ENCODE measurements at regions not wholly inside any gene's neighbourhood (a gene's known extent, or its start where the extent isn't known, plus 50 kb on each side); places are given as distances from the start of the nearest gene placed in this dataset.

- CTCF ChIA-PET = interaction anchor here (0.7 kb wide), 1 partner anchor 25 kb away, joined by 3 read pairs; no protein-coding TSS in a partner anchor
- H3K36me3 Mint-ChIP-seq = no peaks in the 10 kb centered on the region
- no peak overlapping the region for H3K4me3 Mint-ChIP-seq
- no peaks in the 10 kb centered on the region for H3K9me3 Mint-ChIP-seq
- H3K27me3 Mint-ChIP-seq = peaks cover 4% of the 10 kb centered on the region
- no peaks in the 10 kb centered on the region for H3K4me1 Mint-ChIP-seq
- no peak for DNase-seq
- no peak overlapping the region for H3K27ac Mint-ChIP-seq
Observed at GRCh38 chr18:47510831-47511230, 259.4 kb upstream of the SKOR2 start.

- H3K9me3 Mint-ChIP-seq = no peaks in the 10 kb centered on the region
- H3K27ac Mint-ChIP-seq = no peak overlapping the region
- H3K27me3 Mint-ChIP-seq = peaks cover 4% of the 10 kb centered on the region
- H3K4me1 Mint-ChIP-seq = no peaks in the 10 kb centered on the region
- CTCF ChIA-PET = no interaction called here
- no peaks in the 10 kb centered on the region for H3K36me3 Mint-ChIP-seq
- DNase-seq = no peak
- H3K4me3 Mint-ChIP-seq = no peak overlapping the region
Observed at GRCh38 chr18:47507651-47508050, 256.2 kb upstream of the SKOR2 start.

GRCh38 chr18:47506897-47507296, 255.4 kb upstream of the SKOR2 start:
- H3K9me3 Mint-ChIP-seq = no peaks in the 10 kb centered on the region
- H3K4me1 Mint-ChIP-seq = no peaks in the 10 kb centered on the region
- no peak for DNase-seq
- H3K27me3 Mint-ChIP-seq = peaks cover 4% of the 10 kb centered on the region
- no peaks in the 10 kb centered on the region for H3K36me3 Mint-ChIP-seq
- CTCF ChIA-PET = interaction anchor here (0.8 kb wide), 1 partner anchor 41 kb away, joined by 3 read pairs; no protein-coding TSS in a partner anchor
- no peak overlapping the region for H3K4me3 Mint-ChIP-seq
- no peak overlapping the region for H3K27ac Mint-ChIP-seq

- no peak overlapping the region for H3K27ac Mint-ChIP-seq
- DNase-seq = no peak
- CTCF ChIA-PET = no interaction called here
- no peaks in the 10 kb centered on the region for H3K9me3 Mint-ChIP-seq
- no peaks in the 10 kb centered on the region for H3K4me1 Mint-ChIP-seq
- no peak overlapping the region for H3K4me3 Mint-ChIP-seq
- no peaks in the 10 kb centered on the region for H3K27me3 Mint-ChIP-seq
- no peaks in the 10 kb centered on the region for H3K36me3 Mint-ChIP-seq
Observed at GRCh38 chr18:47501946-47502345, 250.5 kb upstream of the SKOR2 start.

- H3K9me3 Mint-ChIP-seq = no peaks in the 10 kb centered on the region
- H3K4me3 Mint-ChIP-seq = no peak overlapping the region
- H3K36me3 Mint-ChIP-seq = no peaks in the 10 kb centered on the region
- H3K4me1 Mint-ChIP-seq = no peaks in the 10 kb centered on the region
- CTCF ChIA-PET = no interaction called here
- no peak overlapping the region for H3K27ac Mint-ChIP-seq
- DNase-seq = no peak
- no peaks in the 10 kb centered on the region for H3K27me3 Mint-ChIP-seq
Observed at GRCh38 chr18:47500930-47501329, 249.5 kb upstream of the SKOR2 start.

GRCh38 chr18:47492691-47493090, 241.2 kb upstream of the SKOR2 start:
- DNase-seq = no peak
- CTCF ChIA-PET = no interaction called here
- H3K4me3 Mint-ChIP-seq = no peak overlapping the region
- no peaks in the 10 kb centered on the region for H3K27me3 Mint-ChIP-seq
- no peaks in the 10 kb centered on the region for H3K4me1 Mint-ChIP-seq
- H3K27ac Mint-ChIP-seq = no peak overlapping the region
- H3K36me3 Mint-ChIP-seq = no peaks in the 10 kb centered on the region
- H3K9me3 Mint-ChIP-seq = no peaks in the 10 kb centered on the region

- no peaks in the 10 kb centered on the region for H3K4me1 Mint-ChIP-seq
- DNase-seq = no peak
- CTCF ChIA-PET = no interaction called here
Observed at GRCh38 chr18:47490882-47491281, 239.4 kb upstream of the SKOR2 start.

GRCh38 chr18:47485221-47485797, 233.8 kb upstream of the SKOR2 start:
- Mint-ChIP-seq H3K36me3 (no peaks in the 10 kb centered on the region), H3K27ac (no peak overlapping the region), H3K9me3 (no peaks in the 10 kb centered on the region), H3K4me3 (no peak overlapping the region), H3K4me1 (no peaks in the 10 kb centered on the region), H3K27me3 (peaks cover 12% of the 10 kb centered on the region)
- CTCF ChIA-PET = interaction anchor here (0.6 kb wide), 1 partner anchor 26 kb away, joined by 3 read pairs; no protein-coding TSS in a partner anchor
- DNase-seq = no peak

More at GRCh38 chr18:47490882-47491281, 239.4 kb upstream of the SKOR2 start:
- no peaks in the 10 kb centered on the region for H3K9me3 Mint-ChIP-seq
- H3K27me3 Mint-ChIP-seq = peaks cover 4% of the 10 kb centered on the region
- H3K27ac Mint-ChIP-seq = no peak overlapping the region
- H3K36me3 Mint-ChIP-seq = no peaks in the 10 kb centered on the region
- H3K4me3 Mint-ChIP-seq = no peak overlapping the region

- Mint-ChIP-seq H3K27me3 (peaks cover 12% of the 10 kb centered on the region), H3K4me3 (no peak overlapping the region), H3K36me3 (no peaks in the 10 kb centered on the region), H3K9me3 (no peaks in the 10 kb centered on the region), H3K27ac (no peak overlapping the region), H3K4me1 (no peaks in the 10 kb centered on the region)
- DNase-seq = no peak
- CTCF ChIA-PET = no interaction called here
Observed at GRCh38 chr18:47484068-47484467, 232.6 kb upstream of the SKOR2 start.

- no peaks in the 10 kb centered on the region for H3K4me1 Mint-ChIP-seq
- peaks cover 12% of the 10 kb centered on the region for H3K27me3 Mint-ChIP-seq
- H3K36me3 Mint-ChIP-seq = no peaks in the 10 kb centered on the region
- no peak overlapping the region for H3K27ac Mint-ChIP-seq
- no peak for DNase-seq
- no peaks in the 10 kb centered on the region for H3K9me3 Mint-ChIP-seq
- no peak overlapping the region for H3K4me3 Mint-ChIP-seq
- CTCF ChIA-PET = no interaction called here
Observed at GRCh38 chr18:47480166-47480565, 228.7 kb upstream of the SKOR2 start.

- CTCF ChIA-PET = no interaction called here
- Mint-ChIP-seq H3K27ac (no peak overlapping the region), H3K4me1 (no peaks in the 10 kb centered on the region), H3K27me3 (peaks cover 9% of the 10 kb centered on the region), H3K36me3 (no peaks in the 10 kb centered on the region), H3K9me3 (no peaks in the 10 kb centered on the region), H3K4me3 (no peak overlapping the region)
- DNase-seq = no peak
Observed at GRCh38 chr18:47471784-47472183, 220.3 kb upstream of the SKOR2 start.

GRCh38 chr18:47470941-47471340, 219.5 kb upstream of the SKOR2 start:
- H3K27me3 Mint-ChIP-seq = peaks cover 4% of the 10 kb centered on the region
- H3K36me3 Mint-ChIP-seq = no peaks in the 10 kb centered on the region
- no peak overlapping the region for H3K27ac Mint-ChIP-seq
- H3K4me3 Mint-ChIP-seq = no peak overlapping the region
- H3K9me3 Mint-ChIP-seq = no peaks in the 10 kb centered on the region
- CTCF ChIA-PET = no interaction called here
- no peak for DNase-seq
- H3K4me1 Mint-ChIP-seq = no peaks in the 10 kb centered on the region

- H3K36me3 Mint-ChIP-seq = no peaks in the 10 kb centered on the region
- CTCF ChIA-PET = no interaction called here
- no peak overlapping the region for H3K4me3 Mint-ChIP-seq
- H3K27ac Mint-ChIP-seq = no peak overlapping the region
- H3K27me3 Mint-ChIP-seq = no peaks in the 10 kb centered on the region
- no peak for DNase-seq
- no peaks in the 10 kb centered on the region for H3K4me1 Mint-ChIP-seq
- no peaks in the 10 kb centered on the region for H3K9me3 Mint-ChIP-seq
Observed at GRCh38 chr18:47469576-47469975, 218.1 kb upstream of the SKOR2 start.

GRCh38 chr18:47461977-47462376, 210.5 kb upstream of the SKOR2 start:
- Mint-ChIP-seq H3K4me3 (no peak overlapping the region), H3K4me1 (no peaks in the 10 kb centered on the region), H3K9me3 (no peaks in the 10 kb centered on the region), H3K27ac (no peak overlapping the region), H3K27me3 (peaks cover 5% of the 10 kb centered on the region), H3K36me3 (no peaks in the 10 kb centered on the region)
- no peak for DNase-seq
- CTCF ChIA-PET = no interaction called here

- H3K4me3 Mint-ChIP-seq = no peak overlapping the region
- H3K4me1 Mint-ChIP-seq = no peaks in the 10 kb centered on the region
- no peak for DNase-seq
- CTCF ChIA-PET = no interaction called here
- H3K9me3 Mint-ChIP-seq = no peaks in the 10 kb centered on the region
- H3K36me3 Mint-ChIP-seq = no peaks in the 10 kb centered on the region
- H3K27me3 Mint-ChIP-seq = peaks cover 5% of the 10 kb centered on the region
- no peak overlapping the region for H3K27ac Mint-ChIP-seq
Observed at GRCh38 chr18:47461406-47461948, 210.0 kb upstream of the SKOR2 start.

Data from activated naive CD4-positive, alpha-beta T cell treated with anti-CD3 and anti-CD28 coated beads, Interleukin-2, amount 10 ng/mL, durations not matched to agents 7 days and 5 days (primary cell).